Fibroblast of pulmonary artery (primary cell): ENCODE measurements at regions not wholly inside any gene's neighbourhood (a gene's known extent, or its start where the extent isn't known, plus 50 kb on each side); places are given as distances from the start of the nearest gene placed in this dataset.
A peak's percentile ranks its signal among the peaks of the same experiment; 100 is the strongest.

Experiments used
- DNase-seq: peaks from one replicate; pipeline ENCODE4 v3.0.0-alpha.2; 2010; ENCODE audit warnings: low read depth
- H3K4me3 ChIP-seq: replicated peaks from 2 replicates; pipeline ENCODE4 v1.5.1; 2011; ENCODE audit warnings: low read depth, mild to moderate bottlenecking, control low read depth, low read length, moderate library complexity
- CTCF ChIP-seq: IDR thresholded peaks from 2 replicates; pipeline ENCODE4 v1.5.1; 2011; ENCODE audit warnings: mild to moderate bottlenecking, control low read depth, low read length, inconsistent platforms; ENCODE audit errors: missing control alignments

- no peak for TF ChIP-seq CTCF
- DNase-seq, result no peak
- H3K4me3 ChIP-seq, result no peak overlapping the region
These were observed 2840.3 kb upstream of the PCDH20 start for GRCh38 chr13:64255988-64256387.

- peak; percentile 8 for DNase-seq
- TF ChIP-seq CTCF, result no peak
- H3K4me3 ChIP-seq, result no peak overlapping the region
These were observed 2832.9 kb upstream of the PCDH20 start for GRCh38 chr13:64248371-64249065.

GRCh38 chr13:64239372-64239771 is 2823.7 kb upstream of the PCDH20 start:
- H3K4me3 ChIP-seq, result no peak overlapping the region
- peak; percentile 71 for DNase-seq
- no peak for TF ChIP-seq CTCF

GRCh38 chr13:64234255-64234654 is 2818.6 kb upstream of the PCDH20 start:
- no peak overlapping the region for H3K4me3 ChIP-seq
- no peak for TF ChIP-seq CTCF
- DNase-seq, result peak; percentile 65

- no peak for TF ChIP-seq CTCF
- DNase-seq, result no peak
These were observed 2807.4 kb upstream of the PCDH20 start for GRCh38 chr13:64223016-64223415.

GRCh38 chr13:64206430-64207225 is 2791.0 kb upstream of the PCDH20 start:
- TF ChIP-seq CTCF, result no peak
- no peak overlapping the region for H3K4me3 ChIP-seq
- DNase-seq, result no peak

More at GRCh38 chr13:64223016-64223415, 2807.4 kb upstream of the PCDH20 start:
- H3K4me3 ChIP-seq, result no peak overlapping the region
